ENCODE measurements at regions not wholly inside any gene's neighbourhood (a gene's known extent, or its start where the extent isn't known, plus 50 kb on each side); places are given as distances from the start of the nearest gene placed in this dataset.

- intact Hi-C loops (cut with micrococcal nuclease), result no loop called here
- H2AFZ ChIP-seq (ENCODE audit: insufficient read depth, low read depth, low read length, poor library complexity, severe bottlenecking), result no peak overlapping the region
- Mint-ChIP-seq H3K36me3 (no peaks in the 10 kb centered on the region), H3K27me3 (ENCODE audit: low read depth in 3 of 3) (no peaks in the 10 kb centered on the region), H3K4me1 (no peaks in the 10 kb centered on the region), H3K27ac (no peak overlapping the region), H3K4me3 (no peak overlapping the region), H3K9me3 (peaks cover 0 to 5% (median 2%) of the 10 kb centered on the region in 7 donors)
- H3K79me2 ChIP-seq (ENCODE audit: insufficient read depth, low read length), result no peaks in the 10 kb centered on the region
- DNase-seq, result no peak
- H3K4me3 ChIP-seq (replicated peaks in 1 of 3; ENCODE audit: low read depth in 2 of 3, low read length in 3 of 3), result no peak overlapping the region
- H3K36me3 ChIP-seq (replicated peaks in 1 of 2; ENCODE audit: control insufficient read depth in 1 of 2, insufficient read depth in 2 of 2, low read length in 2 of 2), result no peaks in the 10 kb centered on the region
- H3K4me1 ChIP-seq (ENCODE audit: control insufficient read depth in 1 of 2, insufficient read depth in 2 of 2, low read length in 2 of 2), result no peaks in the 10 kb centered on the region
- no peak overlapping the region for H3K9ac ChIP-seq (ENCODE audit: insufficient read depth, low read length, poor library complexity, severe bottlenecking)
- no peak for TF ChIP-seq CTCF (IDR thresholded peaks at IDR 0.05)
- no peaks in the 10 kb centered on the region for H3K27me3 ChIP-seq (ENCODE audit: control insufficient read depth in 2 of 2, insufficient read depth in 2 of 2, low read length in 2 of 2)
- no peaks in the 10 kb centered on the region for H4K20me1 ChIP-seq (ENCODE audit: insufficient read depth, low read length)
- H3K4me2 ChIP-seq (replicated peaks; ENCODE audit: extremely low read depth, low read length, poor library complexity, severe bottlenecking), result no peak overlapping the region
- 0% methylated on average over 1 of the region's 3 CpGs for WGBS (ENCODE audit: insufficient coverage)
- peaks cover 0 to 4% of the 10 kb centered on the region in 2 donors for H3K9me3 ChIP-seq (replicated peaks in 1 of 2; ENCODE audit: control insufficient read depth in 1 of 2, insufficient read depth in 1 of 2, low read length in 2 of 2)
- H3K27ac ChIP-seq (ENCODE audit: low read depth in 1 of 2, low read length in 2 of 2), result no peak overlapping the region
Observed at GRCh38 chr11:38323961-38324761, 1726.1 kb upstream of the RAG2 start.

GRCh38 chr11:38315151-38315550 is 1717.1 kb upstream of the RAG2 start:
- no peak overlapping the region for H3K9ac ChIP-seq (ENCODE audit: insufficient read depth, low read length, poor library complexity, severe bottlenecking)
- H3K27me3 Mint-ChIP-seq (ENCODE audit: low read depth in 3 of 3), result no peaks in the 10 kb centered on the region
- H3K9me3 Mint-ChIP-seq, result peaks cover 2 to 16% (median 8%) of the 10 kb centered on the region in 7 donors
- WGBS (ENCODE audit: insufficient coverage), result 80% methylated on average over 1 of the region's 1 CpG
- no peaks in the 10 kb centered on the region for H3K27me3 ChIP-seq (ENCODE audit: control insufficient read depth in 2 of 2, insufficient read depth in 2 of 2, low read length in 2 of 2)
- no peak overlapping the region for H3K27ac Mint-ChIP-seq
- no peaks in the 10 kb centered on the region for H4K20me1 ChIP-seq (ENCODE audit: insufficient read depth, low read length)
- no peak overlapping the region for H3K27ac ChIP-seq (ENCODE audit: low read depth in 1 of 2, low read length in 2 of 2)
- no peaks in the 10 kb centered on the region for H3K36me3 ChIP-seq (replicated peaks in 1 of 2; ENCODE audit: control insufficient read depth in 1 of 2, insufficient read depth in 2 of 2, low read length in 2 of 2)
- no peak overlapping the region for H3K4me3 Mint-ChIP-seq
- DNase-seq, result no peak
- no peaks in the 10 kb centered on the region for H3K79me2 ChIP-seq (ENCODE audit: insufficient read depth, low read length)
- no peak overlapping the region for H3K4me2 ChIP-seq (replicated peaks; ENCODE audit: extremely low read depth, low read length, poor library complexity, severe bottlenecking)
- H2AFZ ChIP-seq (ENCODE audit: insufficient read depth, low read depth, low read length, poor library complexity, severe bottlenecking), result no peak overlapping the region
- H3K4me1 ChIP-seq (ENCODE audit: control insufficient read depth in 1 of 2, insufficient read depth in 2 of 2, low read length in 2 of 2), result no peaks in the 10 kb centered on the region
- intact Hi-C loops (cut with micrococcal nuclease), result no loop called here
- peaks cover 19 to 22% of the 10 kb centered on the region in 2 donors for H3K9me3 ChIP-seq (replicated peaks in 1 of 2; ENCODE audit: control insufficient read depth in 1 of 2, insufficient read depth in 1 of 2, low read length in 2 of 2)
- H3K4me3 ChIP-seq (replicated peaks in 1 of 3; ENCODE audit: low read depth in 2 of 3, low read length in 3 of 3), result no peak overlapping the region
- no peaks in the 10 kb centered on the region for H3K36me3 Mint-ChIP-seq
- TF ChIP-seq CTCF (IDR thresholded peaks at IDR 0.05), result no peak
- H3K4me1 Mint-ChIP-seq, result no peaks in the 10 kb centered on the region
